Hematopoietic multipotent progenitor cell treated with erythropoietin and hydrocortisone succinate and interleukin-3 and kit ligand, for 4 days (in vitro differentiated cells): ENCODE measurements at regions not wholly inside any gene's neighbourhood (a gene's known extent, or its start where the extent isn't known, plus 50 kb on each side); places are given as distances from the start of the nearest gene placed in this dataset.
"Not testable (repeated sequence)": the region's sequence is repeated elsewhere in the genome, so short reads cannot be mapped to it uniquely, and the experiment has no call there.

ENCODE experiments used
- DNase-seq: peaks from one replicate; pipeline ENCODE4 v3.0.0-alpha.2; 2015

GRCh38 chr21:17738176-17738953 is 80.8 kb downstream of the C21orf91 start:
- no peak for DNase-seq

GRCh38 chr21:17736072-17736471 is 83.1 kb downstream of the C21orf91 start:
- DNase-seq: no peak

GRCh38 chr21:17733209-17733608 is 85.9 kb downstream of the C21orf91 start:
- no peak for DNase-seq

GRCh38 chr21:17732306-17732705 is 86.8 kb downstream of the C21orf91 start:
- DNase-seq: no peak

GRCh38 chr21:17731554-17731953 is 87.6 kb downstream of the C21orf91 start:
- no peak for DNase-seq

- peak; percentile 66 for DNase-seq
These were observed 88.4 kb downstream of the C21orf91 start for GRCh38 chr21:17730782-17731181.

GRCh38 chr21:17729455-17729854 is 89.7 kb downstream of the C21orf91 start:
- no peak for DNase-seq

- no peak for DNase-seq
These were observed 91.8 kb downstream of the C21orf91 start for GRCh38 chr21:17727361-17727760.

GRCh38 chr21:17726047-17726829 is 92.9 kb downstream of the C21orf91 start:
- peak; percentile 24 for DNase-seq

GRCh38 chr21:17725339-17725738 is 93.8 kb downstream of the C21orf91 start:
- no peak for DNase-seq

GRCh38 chr21:17712887-17713286 is 100.2 kb upstream of the BTG3 start:
- DNase-seq: no peak

- peak; percentile 72 for DNase-seq
These were observed 99.2 kb upstream of the BTG3 start for GRCh38 chr21:17711896-17712295.

- no peak for DNase-seq
These were observed 96.5 kb upstream of the BTG3 start for GRCh38 chr21:17709266-17709611.

GRCh38 chr21:17708522-17709265 is 96.0 kb upstream of the BTG3 start:
- no peak for DNase-seq

GRCh38 chr21:17699524-17700189 is 87.0 kb upstream of the BTG3 start:
- no peak for DNase-seq

- DNase-seq: peak; percentile 79
These were observed 84.8 kb upstream of the BTG3 start for GRCh38 chr21:17697473-17697872.

GRCh38 chr21:17694416-17694815 is 81.7 kb upstream of the BTG3 start:
- DNase-seq: not testable (repeated sequence)

- DNase-seq: peak; percentile 80
These were observed 81.1 kb upstream of the BTG3 start for GRCh38 chr21:17693801-17694200.

GRCh38 chr21:17690078-17690494 is 77.4 kb upstream of the BTG3 start:
- no peak for DNase-seq

GRCh38 chr21:17688912-17689874 is 76.5 kb upstream of the BTG3 start:
- DNase-seq: peak; percentile 64

- DNase-seq: no peak
These were observed 70.2 kb upstream of the BTG3 start for GRCh38 chr21:17682924-17683323.
